Right forelimb (tissue), 1 donor: ENCODE measurements at regions not wholly inside any gene's neighbourhood (a gene's known extent, or its start where the extent isn't known, plus 50 kb on each side); places are given as distances from the start of the nearest gene placed in this dataset.

Experiments used
- DNase-seq: peaks from one replicate; pipeline ENCODE4 v3.0.0-alpha.2; 2018

DNA sequence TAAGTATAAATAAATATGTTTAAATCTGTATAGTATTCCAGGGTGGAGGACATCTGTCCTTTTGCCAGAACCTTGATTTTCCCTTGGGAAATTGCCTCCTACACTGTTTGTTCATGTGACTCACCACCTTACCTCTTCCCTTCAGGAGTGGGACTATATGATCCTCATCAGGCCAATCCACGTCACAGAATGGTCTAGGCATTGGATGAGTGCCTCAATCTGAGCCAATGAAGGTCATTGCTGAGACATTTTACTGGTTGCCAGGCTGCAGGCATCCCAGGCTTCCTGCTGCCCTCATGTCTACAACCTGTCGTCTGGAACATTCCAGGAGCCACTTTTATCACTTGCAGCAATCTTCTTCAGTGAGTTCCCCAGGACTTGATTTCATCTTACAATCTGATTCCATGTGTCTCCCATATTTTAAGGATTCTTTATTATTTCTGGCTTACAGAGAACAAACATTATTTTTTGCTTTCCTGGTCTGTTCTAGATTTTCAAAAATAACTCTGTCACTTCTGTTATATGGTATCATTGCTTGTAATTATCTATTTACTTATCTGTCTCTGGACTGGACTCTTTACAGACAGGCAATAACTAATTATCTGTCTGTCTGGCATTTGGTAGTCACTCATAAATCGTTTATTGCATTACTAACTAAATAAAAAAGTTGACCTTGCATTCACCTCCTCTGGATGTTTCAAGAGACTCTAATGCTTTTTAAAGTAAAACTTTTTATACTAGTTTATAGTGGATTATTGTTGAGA is 107.3 kb upstream of the APC start:
- DNase-seq = no peak

GRCh38 chr5:112634166-112634565 is 103.5 kb upstream of the APC start:
- no peak for DNase-seq

DNA sequence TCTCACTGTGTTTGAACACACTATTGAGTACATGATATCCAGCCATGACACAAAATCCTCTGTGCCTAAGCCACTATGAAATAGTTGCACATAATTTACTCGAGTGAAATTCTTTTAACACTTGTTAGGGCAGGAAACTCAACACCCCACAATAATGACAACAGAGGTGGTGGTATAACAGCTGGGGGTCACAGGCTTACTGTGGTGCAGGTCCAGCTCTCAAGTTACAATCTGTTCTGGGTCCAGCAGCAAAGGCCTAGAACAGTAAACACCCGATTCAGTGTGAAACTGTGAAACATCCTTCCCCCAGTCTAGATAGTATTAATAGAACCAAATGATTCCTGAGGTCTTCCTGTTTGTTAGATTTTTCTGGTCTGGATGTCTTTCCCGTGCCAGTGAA is 102.9 kb upstream of the APC start:
- DNase-seq = no peak

DNA sequence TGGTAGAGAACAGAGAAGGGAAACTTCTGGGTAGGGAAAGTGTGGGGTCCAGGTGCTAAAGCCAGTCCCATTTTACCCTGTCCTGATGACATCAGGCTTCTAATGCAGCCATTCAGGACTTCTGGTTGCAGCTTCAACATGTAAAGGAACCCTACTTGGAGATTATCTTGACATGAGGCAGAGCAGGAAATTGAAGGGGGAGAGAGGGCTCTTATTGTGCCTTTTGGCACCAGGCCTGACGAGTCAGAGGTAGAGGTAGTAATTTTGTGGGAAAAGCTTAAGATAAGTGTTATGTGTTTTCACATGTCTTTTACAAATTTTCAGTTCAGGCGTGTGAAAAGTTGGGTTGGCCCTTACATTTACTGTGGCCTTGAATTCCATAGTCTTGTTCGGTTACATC is 102.4 kb upstream of the APC start:
- DNase-seq = no peak

GRCh38 chr5:112635771-112636731 is 101.6 kb upstream of the APC start:
- DNase-seq = no peak

DNA sequence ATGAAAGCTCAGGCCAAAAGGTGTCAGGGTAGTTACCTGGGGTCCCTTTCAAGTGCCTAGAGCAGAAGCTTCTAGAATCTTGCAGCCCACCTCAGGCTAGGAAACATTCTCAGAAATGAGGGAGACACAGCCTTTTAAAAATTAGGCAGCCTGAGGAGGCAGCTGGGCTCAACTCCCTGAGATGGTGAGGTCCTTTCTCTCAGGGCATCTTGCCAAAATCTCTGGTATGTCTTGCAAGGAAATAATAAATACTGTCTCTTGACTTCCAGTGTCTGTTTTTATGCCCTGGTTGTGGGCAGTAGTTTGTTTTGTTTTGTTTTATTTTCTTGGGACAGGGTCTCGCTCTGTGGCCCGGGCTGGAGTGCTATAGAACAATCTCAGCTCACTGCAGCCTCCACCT is 100.9 kb upstream of the APC start:
- DNase-seq = no peak

DNA sequence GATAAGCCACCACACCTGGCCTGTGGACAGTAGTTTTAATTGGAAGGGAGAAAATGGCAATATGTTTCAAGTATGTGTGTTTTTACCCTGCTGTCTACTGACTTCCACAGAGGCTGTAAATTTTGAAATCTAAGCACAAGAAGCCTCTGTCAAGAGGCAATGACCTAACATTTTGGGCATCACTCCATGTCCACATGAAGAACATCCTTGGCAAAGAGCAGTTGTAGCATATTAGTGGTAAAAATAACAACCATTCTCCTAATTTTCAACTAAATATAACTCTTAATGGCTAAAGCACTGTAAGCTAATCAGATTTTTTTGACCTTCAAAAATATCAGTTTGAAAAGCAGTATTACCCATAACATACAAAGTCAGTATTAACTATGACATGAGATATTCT is 100.3 kb upstream of the APC start:
- DNase-seq = no peak

GRCh38 chr5:112640546-112640945 is 97.1 kb upstream of the APC start:
- no peak for DNase-seq

DNA sequence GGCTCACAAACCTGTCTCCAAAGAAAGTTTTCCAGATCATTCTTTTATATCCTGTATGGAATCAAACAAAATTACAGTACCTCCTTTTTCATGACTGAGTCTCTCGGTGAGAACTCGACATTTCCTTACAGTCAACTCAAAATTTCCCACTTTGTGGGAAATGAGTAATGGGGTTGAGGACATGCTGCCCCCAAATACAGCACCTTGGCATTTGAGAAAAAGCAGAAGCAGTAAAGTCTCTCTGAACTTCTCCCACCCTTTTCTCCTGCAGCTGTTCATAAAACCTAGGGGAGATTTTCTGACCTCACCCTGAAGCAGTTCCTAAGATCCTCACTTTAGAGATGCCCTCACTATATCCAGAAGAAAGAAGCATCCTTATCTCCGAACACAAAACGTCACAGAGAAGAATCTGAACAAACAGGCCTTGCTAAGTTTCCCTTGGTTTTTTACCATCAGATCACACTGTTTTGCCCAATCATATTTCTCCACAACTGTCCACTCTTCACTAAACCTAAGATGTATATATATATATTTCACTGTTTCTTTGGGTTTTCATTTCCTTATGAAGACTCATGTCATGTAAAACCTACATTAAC is 96.1 kb upstream of the APC start:
- no peak for DNase-seq

DNA sequence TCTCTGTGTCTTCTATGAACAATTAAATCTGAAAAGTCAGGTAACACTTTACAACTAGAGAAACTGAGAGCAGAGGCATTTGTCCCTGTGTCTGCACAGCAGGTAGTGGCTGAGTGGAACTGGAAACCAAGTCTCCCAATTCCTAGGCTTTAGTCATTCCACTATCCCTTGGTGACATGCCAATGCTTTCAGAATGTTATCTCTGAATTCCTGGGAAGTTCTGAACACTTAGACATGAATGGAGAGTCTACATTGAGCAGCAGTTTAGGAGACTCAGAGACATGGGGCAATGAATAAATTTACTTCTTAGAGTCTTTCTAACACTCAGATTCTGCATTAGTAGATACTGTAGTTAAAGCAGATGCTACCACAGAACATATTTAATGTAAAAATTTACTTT is 94.8 kb upstream of the APC start:
- DNase-seq = no peak

DNA sequence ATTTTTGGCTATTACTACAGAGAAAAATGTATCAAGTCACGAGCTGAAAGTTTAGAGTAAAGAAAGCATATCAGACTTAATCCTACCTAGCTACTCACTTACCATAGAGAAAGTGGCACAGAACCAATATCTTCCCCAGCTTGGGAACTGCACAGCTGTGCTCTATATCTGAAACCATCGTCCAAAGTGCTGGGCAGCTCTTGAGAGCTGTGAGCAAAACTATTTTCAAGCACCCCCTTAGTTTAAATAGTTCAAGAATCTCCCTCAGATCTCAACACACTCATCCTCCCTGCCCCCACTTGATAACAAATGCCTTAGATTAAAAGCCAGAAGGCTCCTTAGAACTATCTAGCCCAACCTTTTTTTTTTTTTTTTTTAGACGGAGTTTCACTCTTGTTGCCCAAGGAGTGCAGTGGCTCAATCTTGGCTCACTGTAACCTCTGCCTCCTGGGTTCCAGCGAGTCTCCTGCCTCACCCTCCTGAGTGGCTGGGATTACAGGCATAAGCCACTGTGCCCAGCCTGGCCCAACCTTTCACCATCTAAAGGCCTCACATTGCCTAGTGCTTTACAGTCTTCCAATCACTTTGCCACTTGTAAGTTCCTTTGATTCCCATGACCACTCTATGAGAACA is 94.2 kb upstream of the APC start:
- DNase-seq = no peak

DNA sequence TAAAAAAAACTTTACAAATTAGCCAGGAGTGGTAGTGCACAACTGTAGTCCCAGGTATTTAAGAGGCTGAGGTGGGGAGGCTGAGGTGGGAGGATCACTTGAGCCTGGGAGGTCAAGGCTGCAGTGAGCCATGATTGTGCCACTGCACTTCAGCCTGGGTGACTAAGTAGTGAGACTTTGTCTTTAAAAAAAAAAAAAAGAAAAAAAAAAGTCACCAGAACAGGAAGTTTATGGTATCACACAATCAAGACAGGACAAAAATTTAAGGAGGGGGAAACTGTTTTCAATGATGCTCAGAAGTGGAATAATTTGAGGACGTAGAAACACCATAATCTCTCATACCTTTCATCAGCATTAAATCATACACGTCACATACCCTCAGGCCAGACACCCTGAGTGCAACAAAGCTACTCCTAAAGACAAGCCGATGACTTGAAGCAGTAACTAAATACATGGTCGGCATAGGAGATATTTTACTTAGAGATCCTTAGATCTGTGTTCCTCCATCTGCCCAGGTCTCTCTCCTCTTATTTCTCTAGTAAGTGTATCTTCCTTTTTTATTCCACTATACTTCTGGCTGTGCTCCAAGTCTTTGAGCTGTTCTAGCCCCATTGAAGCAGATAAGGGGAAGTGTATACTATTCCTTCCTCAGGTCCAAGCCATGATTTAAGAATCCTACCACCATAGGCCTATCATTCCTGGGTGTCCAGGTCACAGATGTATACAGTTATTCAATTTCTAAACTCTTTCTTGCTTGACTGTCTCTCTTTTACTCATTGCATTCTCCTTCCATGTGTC is 91.3 kb upstream of the APC start:
- DNase-seq = no peak

GRCh38 chr5:112647428-112647827 is 90.3 kb upstream of the APC start:
- no peak for DNase-seq

DNA sequence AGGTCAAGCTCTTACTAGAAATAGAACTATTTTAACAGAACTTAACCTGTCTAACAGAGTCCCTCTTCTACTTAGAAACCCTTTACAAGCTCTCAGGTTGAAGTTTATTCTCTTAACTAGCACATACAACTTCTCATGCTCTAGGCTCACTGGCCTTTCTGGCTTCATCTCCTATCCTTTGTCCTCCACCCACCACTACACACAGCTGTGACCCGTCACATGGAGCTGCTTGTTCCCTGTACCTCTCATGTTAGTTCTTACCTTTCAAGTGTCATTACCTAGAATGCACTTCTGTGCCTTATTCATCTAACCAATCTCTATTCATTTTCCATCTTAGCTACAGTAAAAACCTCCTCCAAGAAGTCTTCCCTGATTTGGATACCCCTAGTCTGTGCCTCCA is 89.4 kb upstream of the APC start:
- no peak for DNase-seq

GRCh38 chr5:112649882-112650281 is 87.8 kb upstream of the APC start:
- no peak for DNase-seq

DNA sequence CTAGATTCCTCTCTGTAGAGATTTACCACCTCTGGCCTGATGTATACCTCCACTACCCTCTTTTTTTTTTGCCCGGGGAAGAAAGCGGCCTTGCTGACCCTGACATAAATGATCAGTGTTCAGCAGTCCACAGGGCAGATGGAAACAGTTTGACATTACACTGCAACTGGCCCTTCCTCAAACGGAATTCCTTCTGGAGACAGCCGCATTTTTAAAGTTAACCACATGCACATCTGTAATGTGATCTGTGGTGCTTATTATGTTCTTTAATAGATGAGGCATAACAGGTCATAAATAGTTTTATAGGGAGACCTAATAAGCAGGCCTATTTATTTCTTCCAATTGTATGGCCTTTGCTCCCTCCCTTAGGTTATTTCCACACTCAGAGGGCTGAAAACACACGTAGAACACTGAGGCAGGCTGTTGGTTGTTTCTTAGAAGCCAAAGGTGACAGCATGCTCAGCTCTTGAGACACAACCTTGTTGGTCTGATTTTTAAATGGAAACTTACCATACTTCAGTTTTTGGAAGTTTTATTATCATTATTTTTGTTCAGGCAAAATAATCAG is 84.0 kb upstream of the APC start:
- no peak for DNase-seq

DNA sequence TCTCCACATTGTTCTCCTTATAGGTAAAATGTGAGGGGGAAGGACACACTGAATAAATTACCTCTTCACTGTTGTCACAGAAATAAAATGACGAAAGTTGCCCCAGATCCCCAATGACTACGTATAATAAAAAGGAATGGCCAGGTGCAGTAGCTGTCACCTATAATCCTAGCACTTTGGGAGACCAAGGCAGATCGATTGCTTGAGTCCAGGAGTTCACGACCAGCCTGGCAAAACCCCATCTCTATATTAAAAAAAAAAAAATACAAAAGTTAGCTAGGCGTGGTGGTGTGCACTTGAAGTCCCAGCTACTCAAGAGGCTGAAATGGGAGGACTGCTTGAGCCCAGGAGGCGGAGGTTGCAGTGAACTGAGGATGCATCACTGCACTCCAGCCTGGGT is 82.2 kb upstream of the APC start:
- DNase-seq = no peak

DNA sequence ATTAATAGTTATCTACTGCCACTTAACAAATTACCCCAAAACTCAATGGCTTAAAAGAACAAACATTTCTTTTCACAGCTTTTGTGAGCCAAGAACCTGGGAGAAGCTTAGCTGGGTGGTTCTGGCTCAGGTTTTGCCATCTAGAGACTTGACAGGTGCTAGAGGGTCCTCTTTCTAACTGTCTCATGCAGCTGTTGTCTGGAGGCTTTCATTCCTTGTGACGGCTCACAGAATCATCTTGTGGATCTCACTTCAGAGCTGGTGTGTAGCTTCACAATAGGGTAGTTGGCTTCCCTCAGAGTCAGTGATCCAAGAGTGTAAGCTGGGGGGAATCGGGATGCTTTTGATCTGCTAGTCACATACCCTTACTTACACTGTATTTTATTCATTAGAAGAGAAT is 81.2 kb upstream of the APC start:
- DNase-seq = no peak

DNA sequence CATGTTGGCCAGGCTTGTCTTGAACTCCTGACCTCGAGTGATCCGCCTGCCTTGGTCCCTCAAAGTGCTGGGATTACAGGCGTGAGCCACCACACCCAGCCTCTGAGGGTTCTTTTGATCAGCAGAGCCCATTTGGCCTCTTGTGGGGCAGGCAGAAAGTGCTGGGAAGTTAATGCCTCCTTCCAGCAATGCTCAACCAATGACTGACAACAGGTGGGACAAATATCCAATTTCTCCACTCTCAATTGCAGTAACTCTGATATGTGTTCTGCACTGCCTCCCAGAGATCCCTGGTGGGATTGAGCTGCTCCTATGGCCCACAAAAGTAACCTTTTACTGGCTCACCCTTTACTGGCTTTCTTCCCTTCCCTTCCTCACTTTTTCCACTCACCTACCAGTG is 79.9 kb upstream of the APC start:
- DNase-seq = no peak

DNA sequence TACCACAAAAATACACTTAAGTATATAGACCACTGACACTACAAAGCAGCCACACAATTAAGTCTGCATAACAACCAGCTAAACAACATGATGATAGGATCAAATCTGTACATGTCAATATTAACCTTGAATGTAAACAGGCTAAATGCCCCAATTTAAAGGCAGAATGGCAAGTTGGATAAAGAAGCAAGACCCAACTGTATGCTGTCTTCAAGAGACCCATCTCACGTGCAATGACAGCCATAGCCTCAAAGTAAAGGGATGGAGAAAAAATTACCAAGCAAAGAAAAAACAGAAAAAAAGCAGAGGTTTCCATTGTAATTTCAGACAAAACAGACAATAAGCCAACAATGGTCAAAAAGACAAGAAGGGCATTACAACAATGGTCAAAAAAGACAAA is 77.3 kb upstream of the APC start:
- no peak for DNase-seq

DNA sequence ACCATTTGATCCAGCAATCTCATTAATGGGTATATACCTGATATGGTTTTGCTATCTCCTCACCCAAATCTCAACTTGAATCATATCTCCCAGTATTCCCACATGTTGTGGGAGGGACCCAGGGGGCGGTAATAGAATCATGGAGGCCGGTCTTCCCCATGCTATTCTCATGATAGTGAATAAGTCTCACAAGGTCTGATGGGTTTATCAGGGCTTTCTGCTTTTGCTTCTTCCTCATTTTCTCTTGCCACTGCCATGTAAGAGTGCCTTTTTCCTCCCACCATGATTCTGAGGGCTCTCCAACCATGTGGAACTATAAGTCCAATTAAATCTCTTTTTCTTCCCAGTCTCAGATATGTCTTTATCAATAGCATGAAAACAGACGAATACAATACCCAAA is 74.5 kb upstream of the APC start:
- DNase-seq = no peak

- no peak for DNase-seq
Observed at GRCh38 chr5:112668016-112668415, 69.7 kb upstream of the APC start.
